GM23338 (cell line): ENCODE measurements at regions not wholly inside any gene's neighbourhood (a gene's known extent, or its start where the extent isn't known, plus 50 kb on each side); places are given as distances from the start of the nearest gene placed in this dataset.
A peak's percentile ranks its signal among the peaks of the same experiment; 100 is the strongest.

Experiments
- ATAC-seq: fragments of 200-7000 bp; cut with Tn5 transposase; 3 replicates; pipeline ENCODE4 v1.9.1; 2020
- DNase-seq: peaks from one replicate; pipeline ENCODE4 v3.0.0-alpha.2; 2015; ENCODE audit warnings: low spot score
- H2AFZ ChIP-seq: fragments of 200-600 bp; sonication (generic); 2 replicates; pipeline ENCODE4 v1.8.0; 2016; ENCODE audit warnings: antibody characterized with exemption, mild to moderate bottlenecking, moderate library complexity
- H3F3A ChIP-seq: fragments of 200-600 bp; sonication (generic); replicated peaks from 2 replicates; pipeline ENCODE4 v1.8.0; 2017; ENCODE audit warnings: antibody characterized with exemption, mixed run types, low read depth
- H3K27ac ChIP-seq: fragments of 200-600 bp; sonication (generic); 2 replicates; pipeline ENCODE4 v1.6.1; 2016; ENCODE audit warnings: low read depth
- H3K27me3 ChIP-seq: fragments of 200-600 bp; sonication (generic); 2 replicates; pipeline ENCODE4 v1.8.0; 2016; ENCODE audit warnings: mild to moderate bottlenecking, mixed run types, moderate library complexity; ENCODE audit not compliant: insufficient read depth
- H3K36me3 ChIP-seq: fragments of 200-600 bp; sonication (generic); 2 replicates; pipeline ENCODE4 v1.8.0; 2016; ENCODE audit warnings: mild to moderate bottlenecking; ENCODE audit not compliant: insufficient read depth
- H3K4me1 ChIP-seq: fragments of 200-600 bp; sonication (generic); 2 replicates; pipeline ENCODE4 v1.8.0; 2016; ENCODE audit warnings: mild to moderate bottlenecking, moderate library complexity; ENCODE audit not compliant: insufficient read depth
- H3K4me2 ChIP-seq: fragments of 200-600 bp; sonication (generic); 2 replicates; pipeline ENCODE4 v1.7.1; 2017; ENCODE audit warnings: mixed run types
- H3K4me3 ChIP-seq: fragments of 200-600 bp; sonication (generic); 2 replicates; pipeline ENCODE4 v1.6.1; 2016; ENCODE audit warnings: mixed run types
- H3K79me2 ChIP-seq: fragments of 200-600 bp; sonication (generic); replicated peaks from 2 replicates; pipeline ENCODE4 v1.8.0; 2017; ENCODE audit warnings: mild to moderate bottlenecking; ENCODE audit not compliant: insufficient read depth
- H3K9me2 ChIP-seq: fragments of 200-600 bp; sonication (generic); 2 replicates; pipeline ENCODE4 v1.8.0; 2017; ENCODE audit not compliant: insufficient read depth
- H4K20me1 ChIP-seq: fragments of 200-600 bp; sonication (generic); replicated peaks from 2 replicates; pipeline ENCODE4 v1.8.0; 2017; ENCODE audit warnings: mild to moderate bottlenecking; ENCODE audit not compliant: insufficient read depth
- H3K27ac Mint-ChIP-seq: 2 replicates; pipeline ENCODE4 v1.8.0; 2020; ENCODE audit warnings: inconsistent platforms, mild to moderate bottlenecking, moderate library complexity, mixed read lengths
- H3K27me3 Mint-ChIP-seq: 3 replicates; pipeline ENCODE4 v1.8.0; 2022; ENCODE audit warnings: low read depth, mild to moderate bottlenecking, moderate library complexity, mixed read lengths, inconsistent platforms; ENCODE audit not compliant: insufficient read depth, poor library complexity
- H3K36me3 Mint-ChIP-seq: 3 replicates; pipeline ENCODE4 v1.8.0; 2021; ENCODE audit warnings: low read depth, mild to moderate bottlenecking, inconsistent platforms, moderate library complexity, mixed read lengths
- H3K4me1 Mint-ChIP-seq: 3 replicates; pipeline ENCODE4 v1.8.0; 2020; ENCODE audit warnings: mild to moderate bottlenecking, inconsistent platforms, mixed read lengths
- H3K4me3 Mint-ChIP-seq: 3 replicates; pipeline ENCODE4 v1.8.0; 2021; ENCODE audit warnings: moderate library complexity, mild to moderate bottlenecking, inconsistent platforms, mixed read lengths
- H3K9me3 Mint-ChIP-seq: 3 replicates; pipeline ENCODE4 v1.8.0; 2020; ENCODE audit warnings: moderate library complexity, mild to moderate bottlenecking, inconsistent platforms, mixed read lengths
- CREB1 ChIP-seq: fragments of 250-450 bp; sonication (Bioruptor Pico); IDR thresholded peaks from 2 replicates; pipeline ENCODE4 v1.5.0; 2020; ENCODE audit warnings: low read depth, mild to moderate bottlenecking, moderate library complexity
- EZH2 ChIP-seq: fragments of 200-600 bp; sonication (generic); IDR thresholded peaks from one replicate; pipeline ENCODE4 v1.8.0; 2017; ENCODE audit warnings: antibody characterized with exemption, mild to moderate bottlenecking, low read depth; ENCODE audit not compliant: unreplicated experiment
- EZH2phosphoT487 ChIP-seq: fragments of 200-600 bp; sonication (generic); IDR thresholded peaks from one replicate; pipeline ENCODE4 v1.8.1; 2018; ENCODE audit warnings: antibody characterized with exemption; ENCODE audit not compliant: unreplicated experiment
- JUNB ChIP-seq: IDR thresholded peaks from one replicate; pipeline ENCODE4 v1.6.1; 2016; ENCODE audit warnings: antibody characterized with exemption; ENCODE audit not compliant: unreplicated experiment
- NANOG ChIP-seq: IDR thresholded peaks from 2 replicates; pipeline ENCODE4 v1.6.1; 2016; ENCODE audit warnings: antibody characterized with exemption, borderline replicate concordance
- POLR2AphosphoS5 ChIP-seq: IDR thresholded peaks from 2 replicates; pipeline ENCODE4 v1.6.1; 2016; ENCODE audit warnings: antibody characterized with exemption, low read depth
- REST ChIP-seq: IDR thresholded peaks from one replicate; pipeline ENCODE4 v1.6.1; 2018; ENCODE audit warnings: antibody characterized with exemption; ENCODE audit not compliant: unreplicated experiment
- STAT1 ChIP-seq: IDR thresholded peaks from one replicate; pipeline ENCODE4 v1.6.1; 2016; ENCODE audit warnings: antibody characterized with exemption; ENCODE audit not compliant: unreplicated experiment
- ZNF114 ChIP-seq: fragments of 250-450 bp; sonication (Bioruptor Pico); IDR thresholded peaks from 2 replicates; pipeline ENCODE4 v1.5.0; 2020; ENCODE audit warnings: mild to moderate bottlenecking, moderate library complexity
- ZNF331 ChIP-seq: fragments of 250-450 bp; sonication (Bioruptor Pico); IDR thresholded peaks from 2 replicates; pipeline ENCODE4 v1.5.0; 2020; ENCODE audit warnings: low read depth, mild to moderate bottlenecking, moderate library complexity
- ZNF462 ChIP-seq: fragments of 250-450 bp; sonication (Bioruptor Pico); IDR thresholded peaks from 2 replicates; pipeline ENCODE4 v1.5.0; 2020; ENCODE audit warnings: mild to moderate bottlenecking, moderate library complexity
- TF ChIP-seq, protein P1 (sequence below): IDR thresholded peaks from 2 replicates; pipeline ENCODE4 v1.6.1; 2016; ENCODE audit warnings: antibody characterized with exemption
- TF ChIP-seq, protein P2 (sequence below), 2 experiments: fragments of 200-600 bp in 1 of 2; sonication (generic) in 1 of 2; conservative IDR thresholded peaks; 2 replicates each; pipeline versions ENCODE4 v1.5.1 to v1.6.1; 2016 to 2017; ENCODE audit warnings: antibody characterized with exemption in 2 of 2, low read depth in 2 of 2, mild to moderate bottlenecking in 2 of 2, moderate library complexity in 1 of 2

GRCh38 chr2:220856486-220856885, 715.6 kb downstream of the EPHA4 start:
- Histone ChIP-seq H4K20me1 (no peaks in the 10 kb centered on the region), H3K27ac (no peak overlapping the region), H3K79me2 (no peaks in the 10 kb centered on the region), H3K27me3 (no peaks in the 10 kb centered on the region), H3K4me3 (no peak overlapping the region), H3K9me2 (no peaks in the 10 kb centered on the region; the same call in 1 of the 2 replicates), H3K4me2 (no peak overlapping the region), H3K36me3 (no peaks in the 10 kb centered on the region), H3K4me1 (peaks cover 7% of the 10 kb centered on the region), H3F3A (no peaks in the 10 kb centered on the region), H2AFZ (peak overlapping the region; percentile 14; the same call in 1 of the 2 replicates)
- TF ChIP-seq, protein P1, sequence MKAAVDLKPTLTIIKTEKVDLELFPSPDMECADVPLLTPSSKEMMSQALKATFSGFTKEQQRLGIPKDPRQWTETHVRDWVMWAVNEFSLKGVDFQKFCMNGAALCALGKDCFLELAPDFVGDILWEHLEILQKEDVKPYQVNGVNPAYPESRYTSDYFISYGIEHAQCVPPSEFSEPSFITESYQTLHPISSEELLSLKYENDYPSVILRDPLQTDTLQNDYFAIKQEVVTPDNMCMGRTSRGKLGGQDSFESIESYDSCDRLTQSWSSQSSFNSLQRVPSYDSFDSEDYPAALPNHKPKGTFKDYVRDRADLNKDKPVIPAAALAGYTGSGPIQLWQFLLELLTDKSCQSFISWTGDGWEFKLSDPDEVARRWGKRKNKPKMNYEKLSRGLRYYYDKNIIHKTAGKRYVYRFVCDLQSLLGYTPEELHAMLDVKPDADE, result no peak
- no peak for TF ChIP-seq JUNB
- TF ChIP-seq ZNF331 (CRISPR knock-in tag), result no peak
- TF ChIP-seq, protein P2, sequence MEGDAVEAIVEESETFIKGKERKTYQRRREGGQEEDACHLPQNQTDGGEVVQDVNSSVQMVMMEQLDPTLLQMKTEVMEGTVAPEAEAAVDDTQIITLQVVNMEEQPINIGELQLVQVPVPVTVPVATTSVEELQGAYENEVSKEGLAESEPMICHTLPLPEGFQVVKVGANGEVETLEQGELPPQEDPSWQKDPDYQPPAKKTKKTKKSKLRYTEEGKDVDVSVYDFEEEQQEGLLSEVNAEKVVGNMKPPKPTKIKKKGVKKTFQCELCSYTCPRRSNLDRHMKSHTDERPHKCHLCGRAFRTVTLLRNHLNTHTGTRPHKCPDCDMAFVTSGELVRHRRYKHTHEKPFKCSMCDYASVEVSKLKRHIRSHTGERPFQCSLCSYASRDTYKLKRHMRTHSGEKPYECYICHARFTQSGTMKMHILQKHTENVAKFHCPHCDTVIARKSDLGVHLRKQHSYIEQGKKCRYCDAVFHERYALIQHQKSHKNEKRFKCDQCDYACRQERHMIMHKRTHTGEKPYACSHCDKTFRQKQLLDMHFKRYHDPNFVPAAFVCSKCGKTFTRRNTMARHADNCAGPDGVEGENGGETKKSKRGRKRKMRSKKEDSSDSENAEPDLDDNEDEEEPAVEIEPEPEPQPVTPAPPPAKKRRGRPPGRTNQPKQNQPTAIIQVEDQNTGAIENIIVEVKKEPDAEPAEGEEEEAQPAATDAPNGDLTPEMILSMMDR (conservative IDR thresholded peaks at IDR 0.05; ENCODE audit: low read depth in 2 of 2), result no peak
- no peak for TF ChIP-seq ZNF114 (CRISPR knock-in tag)
- TF ChIP-seq NANOG, result no peak
- no peak for TF ChIP-seq CREB1
- no peak for TF ChIP-seq ZNF462 (CRISPR knock-in tag)
- no peak for TF ChIP-seq STAT1
- no peak for TF ChIP-seq EZH2phosphoT487
- TF ChIP-seq REST, result no peak
- TF ChIP-seq POLR2AphosphoS5, result no peak
- no peak for TF ChIP-seq EZH2
- Mint-ChIP-seq H3K27ac (no peak overlapping the region), H3K9me3 (no peaks in the 10 kb centered on the region), H3K4me1 (peaks cover 11% of the 10 kb centered on the region), H3K4me3 (no peak overlapping the region), H3K36me3 (no peaks in the 10 kb centered on the region), H3K27me3 (peaks cover 3% of the 10 kb centered on the region)
- ATAC-seq (no peak), DNase-seq (no peak)
